Tibial nerve (tissue), 4 donors: ENCODE measurements at regions not wholly inside any gene's neighbourhood (a gene's known extent, or its start where the extent isn't known, plus 50 kb on each side); places are given as distances from the start of the nearest gene placed in this dataset.
A peak's percentile ranks its signal among the peaks of the same experiment; 100 is the strongest.

Experiments used
- DNase-seq, 2 donors: peaks; one replicate each; pipeline ENCODE4 v3.0.0-alpha.2; 2019; ENCODE audit warnings: low spot score in 2 of 2
- H3K27ac ChIP-seq, 4 donors: fragments of 200-600 bp; sonication (generic) in 3 of 4; one replicate each; pipeline ENCODE4 v1.5.1; 2017 to 2019; ENCODE audit warnings: mild to moderate bottlenecking in 1 of 4
- H3K27me3 ChIP-seq, 2 donors: fragments of 200-600 bp; sonication (generic) in 1 of 2; one replicate each; pipeline versions ENCODE4 v1.5.1 to v1.6.0; 2017 to 2019
- H3K36me3 ChIP-seq, 3 donors: fragments of 200-600 bp; sonication (generic); one replicate each; pipeline ENCODE4 v1.5.1; 2018 to 2019
- H3K4me1 ChIP-seq, 4 donors: fragments of 200-600 bp; sonication (generic) in 3 of 4; one replicate each; pipeline ENCODE4 v1.5.1; 2017 to 2019
- H3K4me3 ChIP-seq, 4 donors: fragments of 200-600 bp; sonication (generic) in 3 of 4; one replicate each; pipeline ENCODE4 v1.5.1; 2017 to 2019; ENCODE audit warnings: mild to moderate bottlenecking in 1 of 4, moderate library complexity in 1 of 4
- H3K9me3 ChIP-seq, 4 donors: fragments of 200-600 bp; sonication (generic) in 3 of 4; one replicate each; pipeline ENCODE4 v1.5.1; 2017 to 2019
- CTCF ChIP-seq, 5 experiments: fragments of 200-600 bp in 3 of 5; fragments of 450-650 bp in 2 of 5; sonication (generic) in 3 of 5; IDR thresholded peaks; one replicate each; pipeline ENCODE4 v1.5.1; 2016 to 2019; ENCODE audit warnings: antibody characterized with exemption in 5 of 5, mild to moderate bottlenecking in 3 of 5, moderate library complexity in 2 of 5
- EP300 ChIP-seq, 2 donors: sonication (generic); formaldehyde crosslinking; IDR thresholded peaks; one replicate each; pipeline ENCODE4 v1.6.1; 2017; ENCODE audit warnings: antibody characterized with exemption in 2 of 2, mild to moderate bottlenecking in 1 of 2
- POLR2A ChIP-seq, 2 donors: fragments of 450-650 bp; IDR thresholded peaks; one replicate each; pipeline ENCODE4 v1.6.1; 2017; ENCODE audit warnings: antibody characterized with exemption in 2 of 2, mild to moderate bottlenecking in 2 of 2, moderate library complexity in 2 of 2
- WGBS, 2 donors: methylation state at CpG; one replicate each; pipeline ENCODE4 v1.1.5; 2018; 5-methylcytosine and 5-hydroxymethylcytosine counted together

- no peak for DNase-seq
- H3K4me3 ChIP-seq, result no peak overlapping the region
- TF ChIP-seq EP300 (IDR thresholded peaks at IDR 0.05) (peak; percentile 37 to 58), CTCF (IDR thresholded peaks at IDR 0.05) (no peak)
- peak overlapping the region in 3 of 4 donors; percentile 28 to 88 (median 83) for H3K27ac ChIP-seq
- peaks cover 0 to 17% (median 5%) of the 10 kb centered on the region in 4 donors for H3K9me3 ChIP-seq
- no peaks in the 10 kb centered on the region for H3K36me3 ChIP-seq
- peaks cover 0 to 24% (median 0%) of the 10 kb centered on the region in 4 donors for H3K4me1 ChIP-seq
- no peaks in the 10 kb centered on the region for H3K27me3 ChIP-seq
- WGBS, 2 donors, result 59 to 64% methylated on average over 5 to 7 of the region's 7 CpGs
Measured at GRCh38 chr13:111449041-111449440, 128.6 kb downstream of the TEX29 start.

- Histone ChIP-seq H3K4me1 (peaks cover 0 to 24% (median 0%) of the 10 kb centered on the region in 4 donors), H3K27ac (peak overlapping the region in 3 of 4 donors; percentile 67 to 90 (median 88)), H3K27me3 (no peaks in the 10 kb centered on the region), H3K36me3 (no peaks in the 10 kb centered on the region), H3K9me3 (peaks cover 0 to 22% (median 6%) of the 10 kb centered on the region in 4 donors), H3K4me3 (no peak overlapping the region)
- DNase-seq, result no peak
- TF ChIP-seq CTCF (IDR thresholded peaks at IDR 0.05), result no peak
- no peak for TF ChIP-seq EP300 (IDR thresholded peaks at IDR 0.05)
- TF ChIP-seq POLR2A (IDR thresholded peaks at IDR 0.05), result no peak
- 58 to 61% methylated on average over 14 of the region's 14 CpGs for WGBS, 2 donors
Measured at GRCh38 chr13:111451402-111451801, 131.0 kb downstream of the TEX29 start.

- no peaks in the 10 kb centered on the region for H3K36me3 ChIP-seq
- no peak overlapping the region for H3K27ac ChIP-seq
- WGBS, 2 donors, result 91 to 93% methylated on average over 19 to 20 of the region's 20 CpGs
- H3K27me3 ChIP-seq, result peaks cover 0 to 2% of the 10 kb centered on the region in 2 donors
- H3K4me3 ChIP-seq, result no peak overlapping the region
- peaks cover 0 to 15% (median 3%) of the 10 kb centered on the region in 4 donors for H3K9me3 ChIP-seq
- TF ChIP-seq CTCF (IDR thresholded peaks at IDR 0.05) (no peak), POLR2A (IDR thresholded peaks at IDR 0.05) (no peak), EP300 (IDR thresholded peaks at IDR 0.05) (no peak)
- no peak for DNase-seq
- H3K4me1 ChIP-seq, result peaks cover 0 to under 1% (median 0%) of the 10 kb centered on the region in 4 donors
Measured at GRCh38 chr13:111456452-111457230, 136.2 kb downstream of the TEX29 start.

- Histone ChIP-seq H3K4me3 (no peak overlapping the region), H3K27me3 (peaks cover 0 to 5% of the 10 kb centered on the region in 2 donors), H3K36me3 (no peaks in the 10 kb centered on the region), H3K27ac (no peak overlapping the region), H3K4me1 (no peaks in the 10 kb centered on the region), H3K9me3 (peaks cover 0 to 15% (median 3%) of the 10 kb centered on the region in 4 donors)
- WGBS, 2 donors, result 78 to 90% methylated on average over 11 to 12 of the region's 12 CpGs
- TF ChIP-seq EP300 (IDR thresholded peaks at IDR 0.05) (no peak), CTCF (IDR thresholded peaks at IDR 0.05) (no peak), POLR2A (IDR thresholded peaks at IDR 0.05) (no peak)
- DNase-seq, result no peak
Measured at GRCh38 chr13:111458001-111458531, 137.6 kb downstream of the TEX29 start.

GRCh38 chr13:111458739-111459138 is 138.3 kb downstream of the TEX29 start:
- Histone ChIP-seq H3K27ac (no peak overlapping the region), H3K36me3 (no peaks in the 10 kb centered on the region), H3K27me3 (peaks cover 0 to 5% of the 10 kb centered on the region in 2 donors), H3K4me1 (no peaks in the 10 kb centered on the region), H3K4me3 (no peak overlapping the region), H3K9me3 (peaks cover 0 to 10% (median 2%) of the 10 kb centered on the region in 4 donors)
- TF ChIP-seq CTCF (IDR thresholded peaks at IDR 0.05) (no peak), POLR2A (IDR thresholded peaks at IDR 0.05) (no peak), EP300 (IDR thresholded peaks at IDR 0.05) (no peak)
- WGBS, 2 donors, result 71 to 91% methylated on average over 10 to 16 of the region's 16 CpGs
- no peak for DNase-seq
